Fibroblast of lung (primary cell): ENCODE measurements at regions not wholly inside any gene's neighbourhood (a gene's known extent, or its start where the extent isn't known, plus 50 kb on each side); places are given as distances from the start of the nearest gene placed in this dataset.

Experiments used
- CTCF ChIP-seq, 2 donors: IDR thresholded peaks in 1 of 2; conservative IDR thresholded peaks in 1 of 2; 1 replicate in 1 of 2; 2 replicates in 1 of 2; pipeline ENCODE4 v1.5.1; 2011 to 2012; ENCODE audit warnings: low read length in 2 of 2, control low read depth in 1 of 2, inconsistent platforms in 1 of 2, low read depth in 1 of 2, mild to moderate bottlenecking in 1 of 2
- EZH2 ChIP-seq: IDR thresholded peaks from 2 replicates; pipeline ENCODE4 v1.5.1; 2012; ENCODE audit warnings: low read length, control low read depth, mild to moderate bottlenecking; ENCODE audit errors: missing control alignments

- TF ChIP-seq CTCF (conservative IDR thresholded peaks at IDR 0.05 in 1 of 2, IDR thresholded peaks at IDR 0.05 in 1 of 2; ENCODE audit: low read depth in 1 of 2, low read length in 2 of 2): no peak
- TF ChIP-seq EZH2: no peak
Measured at GRCh38 chr5:105288946-105289345, 1726.4 kb upstream of the NUDT12 start.
